Hematopoietic multipotent progenitor cell treated with erythropoietin and hydrocortisone succinate and interleukin-3 and kit ligand, for 15 days (in vitro differentiated cells): ENCODE measurements at regions not wholly inside any gene's neighbourhood (a gene's known extent, or its start where the extent isn't known, plus 50 kb on each side); places are given as distances from the start of the nearest gene placed in this dataset.
"Not testable (repeated sequence)": the region's sequence is repeated elsewhere in the genome, so short reads cannot be mapped to it uniquely, and the experiment has no call there.

ENCODE experiments used
- DNase-seq: peaks from one replicate; pipeline ENCODE4 v3.0.0-alpha.2; 2015; ENCODE audit warnings: low spot score

DNA sequence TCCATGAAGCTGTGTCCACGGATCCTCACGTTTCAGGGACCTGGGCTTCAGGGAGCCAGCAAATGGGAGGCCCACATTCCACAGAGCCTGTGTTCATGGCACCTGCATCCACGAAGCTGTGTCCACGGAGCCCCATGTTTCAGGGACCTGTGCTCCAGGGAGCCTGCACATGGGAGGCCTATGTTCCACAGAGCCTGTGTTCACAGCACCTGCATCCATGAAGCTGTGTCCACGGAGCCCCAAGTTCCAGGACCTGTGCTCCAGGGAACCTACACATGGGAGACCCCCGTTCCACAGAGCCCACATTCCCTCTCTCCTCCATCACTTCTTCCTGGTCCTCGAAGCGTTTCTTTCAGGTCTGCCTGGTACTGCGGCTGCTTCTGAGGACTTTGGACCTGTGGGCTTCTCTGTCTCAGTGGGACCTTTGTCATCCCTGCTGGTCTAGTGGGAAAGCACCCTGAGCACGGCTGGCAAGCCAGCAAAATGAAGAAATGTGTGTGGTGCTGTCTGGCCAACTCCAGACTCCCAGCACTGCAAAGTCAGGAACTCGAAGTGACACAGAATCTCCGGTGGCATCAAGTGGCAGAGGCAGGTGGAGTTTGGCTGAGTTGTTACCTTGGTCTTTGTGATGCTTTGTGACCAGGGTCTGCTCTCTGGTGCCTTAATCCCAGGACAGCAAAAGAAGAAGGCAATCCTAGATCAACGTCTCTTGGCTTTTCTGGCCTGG is 245.9 kb downstream of the DLL1 start:
- no peak for DNase-seq

DNA sequence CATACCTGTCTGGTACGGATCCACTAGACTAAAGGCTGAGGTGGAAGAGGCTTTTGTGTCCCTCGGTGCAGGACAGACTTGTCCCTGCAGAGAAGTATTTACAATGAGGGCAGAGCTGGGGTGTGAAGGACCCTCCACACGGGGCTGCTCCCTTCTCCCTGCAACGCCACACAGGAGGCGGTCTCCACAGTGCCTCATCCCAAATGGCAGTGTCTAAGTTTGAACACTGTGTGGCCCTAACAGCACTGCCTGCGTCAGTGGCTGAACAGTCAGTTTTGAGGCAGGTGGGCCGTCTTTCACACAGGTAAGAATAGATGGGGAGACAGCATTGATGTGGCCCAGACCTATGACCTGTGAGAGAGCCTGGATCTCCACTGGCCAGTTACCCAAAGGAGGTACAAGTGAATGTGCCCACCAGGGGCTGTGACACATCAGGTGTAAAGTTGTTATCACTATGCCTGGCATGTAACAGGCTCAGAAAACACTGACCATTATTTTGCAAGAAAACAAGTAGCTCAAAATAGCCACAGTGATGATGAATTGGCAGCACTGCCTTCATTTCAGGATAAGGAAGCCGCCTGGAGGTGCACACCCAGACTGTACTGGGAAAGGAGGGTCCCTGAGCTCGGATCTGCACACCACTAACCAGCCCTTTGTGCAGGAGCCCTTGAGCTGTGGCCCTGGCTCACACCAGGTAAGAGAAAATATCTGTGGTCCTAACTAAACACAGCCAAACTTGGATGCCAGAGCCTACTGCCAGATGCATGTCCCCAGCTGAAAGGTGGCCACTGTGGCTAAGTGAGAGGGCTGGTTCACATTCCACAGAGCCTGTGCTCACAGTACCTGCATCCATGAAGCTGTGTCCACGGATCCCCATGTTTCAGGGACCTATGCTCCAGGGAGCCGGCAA is 246.7 kb downstream of the DLL1 start:
- DNase-seq, result no peak

DNA sequence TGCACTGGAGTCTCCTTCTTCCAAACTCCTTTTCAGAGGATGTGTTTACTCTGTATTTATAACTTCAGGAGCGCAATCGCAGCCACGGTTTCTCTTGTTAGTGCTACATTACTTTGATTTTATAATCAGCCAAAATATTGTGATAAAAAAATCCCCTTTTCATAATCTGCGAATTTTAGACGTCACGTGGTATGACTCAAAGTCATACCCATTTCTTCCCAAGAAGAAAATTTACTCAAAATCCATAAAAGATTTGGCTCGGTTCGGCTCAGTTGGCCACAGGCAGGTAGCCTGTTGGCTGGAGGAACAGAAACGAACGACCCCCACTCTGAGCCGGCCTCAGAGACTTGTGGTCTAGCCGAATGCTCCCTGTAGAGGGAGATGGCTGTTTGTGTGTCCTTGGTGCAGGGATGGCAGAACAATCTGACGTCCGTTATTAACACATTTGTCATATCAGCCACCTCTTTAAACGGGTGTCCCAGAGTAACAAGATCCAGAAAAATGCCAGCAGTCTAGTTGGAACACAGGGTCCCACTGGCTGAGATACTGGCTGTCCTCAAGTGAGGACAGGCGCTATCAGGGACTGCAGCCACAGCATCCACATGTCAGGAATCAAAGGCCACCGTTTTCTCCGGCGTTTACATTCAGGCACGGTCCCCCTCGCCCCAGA is 247.6 kb downstream of the DLL1 start:
- DNase-seq, result no peak

DNA sequence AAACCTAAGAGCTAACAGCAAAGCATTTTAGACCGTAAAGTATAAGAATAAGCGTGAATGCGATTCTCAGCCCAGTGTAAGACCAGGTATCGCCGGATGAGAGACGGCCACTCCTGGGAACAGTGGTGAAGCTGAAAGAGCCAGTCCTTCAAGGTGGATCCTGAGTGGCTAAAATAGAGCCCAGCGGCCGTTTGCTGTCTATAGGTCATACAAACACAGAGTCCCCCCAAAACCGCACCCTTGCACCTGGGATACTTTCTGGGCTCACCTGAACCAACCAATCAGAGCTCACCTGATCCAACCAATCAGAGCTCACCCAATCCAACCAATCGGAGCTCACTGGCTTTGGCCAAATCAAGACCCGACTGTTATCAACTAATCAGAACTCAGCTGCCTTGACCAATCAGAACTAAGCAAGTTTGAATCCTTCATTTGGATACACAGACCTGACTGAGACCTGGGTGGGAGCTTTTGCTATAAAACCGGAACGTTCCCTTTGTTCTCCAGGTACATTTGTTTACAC is 248.2 kb downstream of the DLL1 start:
- no peak for DNase-seq

DNA sequence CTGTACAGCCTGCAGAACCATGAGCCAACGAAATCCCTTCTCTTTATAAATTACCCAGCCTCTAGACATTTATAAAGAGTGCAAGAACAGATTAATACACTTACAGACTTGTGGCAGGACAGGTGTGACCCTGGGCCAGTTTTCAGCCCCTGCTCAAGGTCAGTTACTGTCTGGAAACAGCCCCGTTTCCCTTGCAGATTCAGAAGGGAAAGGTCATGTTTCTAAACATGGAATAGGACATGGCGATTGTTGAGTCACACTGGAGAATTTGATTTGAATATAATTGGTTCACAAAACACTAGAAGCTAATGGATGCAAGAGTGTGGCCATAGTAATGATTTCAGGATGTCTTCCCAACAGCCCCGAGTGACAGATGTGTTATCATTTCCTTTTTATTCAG is 248.8 kb downstream of the DLL1 start:
- DNase-seq, result no peak

DNA sequence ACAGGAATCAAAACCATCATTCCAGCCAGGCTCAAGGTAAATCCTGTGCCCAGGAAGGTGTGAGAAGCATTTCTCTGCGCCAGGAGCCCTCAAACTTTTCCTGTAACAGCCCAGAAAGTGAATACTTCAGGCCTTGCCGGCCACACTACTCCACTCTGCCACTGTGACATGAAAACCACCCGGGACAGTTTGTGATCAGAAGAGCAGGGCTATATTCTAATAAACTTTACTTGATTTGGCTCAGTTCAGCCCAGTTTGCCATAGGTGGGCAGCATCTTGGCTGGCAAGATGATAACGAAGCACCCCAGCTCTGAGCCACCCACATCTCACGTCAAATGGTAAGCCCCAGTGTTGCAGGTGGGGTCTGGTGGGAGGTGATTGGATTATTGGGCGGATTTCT is 249.4 kb downstream of the DLL1 start:
- no peak for DNase-seq

DNA sequence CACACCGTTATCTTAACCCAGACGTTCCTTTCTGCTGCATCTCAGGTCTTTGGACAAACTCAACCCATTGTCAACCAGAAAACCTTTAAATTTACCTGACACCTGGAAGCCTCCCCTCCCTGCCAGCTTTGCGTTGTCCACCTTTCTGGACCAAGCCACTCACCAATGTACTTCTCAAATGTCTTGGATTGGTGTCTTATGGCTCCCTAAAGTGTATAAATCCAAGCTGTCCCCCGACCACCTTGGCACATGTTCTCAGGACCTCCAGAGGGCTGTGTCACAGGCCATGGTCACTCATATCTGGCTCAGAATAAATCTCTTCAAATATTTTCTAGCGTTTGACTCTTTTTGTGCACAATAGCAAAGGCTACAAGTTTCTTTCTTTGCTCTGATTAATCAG is 250.0 kb downstream of the DLL1 start:
- no peak for DNase-seq

DNA sequence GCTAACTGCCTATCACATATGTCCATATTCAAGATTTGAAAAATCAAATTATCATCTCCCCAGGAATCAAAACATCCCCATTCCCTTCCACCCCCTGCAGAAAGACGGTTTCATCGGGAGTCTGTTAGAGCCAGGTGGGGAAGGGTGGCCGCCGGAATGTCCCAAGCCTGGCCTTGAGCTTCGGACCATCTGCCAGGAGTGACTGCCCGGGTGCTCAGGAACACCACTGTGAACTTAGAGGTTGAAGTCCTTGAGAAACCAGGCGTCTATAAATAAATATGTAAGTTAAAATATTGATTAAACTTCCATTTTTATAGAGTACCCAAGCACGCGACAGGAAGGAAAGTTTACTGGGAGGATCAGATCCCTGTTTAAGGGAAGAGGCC is 250.8 kb downstream of the DLL1 start:
- DNase-seq, result no peak

DNA sequence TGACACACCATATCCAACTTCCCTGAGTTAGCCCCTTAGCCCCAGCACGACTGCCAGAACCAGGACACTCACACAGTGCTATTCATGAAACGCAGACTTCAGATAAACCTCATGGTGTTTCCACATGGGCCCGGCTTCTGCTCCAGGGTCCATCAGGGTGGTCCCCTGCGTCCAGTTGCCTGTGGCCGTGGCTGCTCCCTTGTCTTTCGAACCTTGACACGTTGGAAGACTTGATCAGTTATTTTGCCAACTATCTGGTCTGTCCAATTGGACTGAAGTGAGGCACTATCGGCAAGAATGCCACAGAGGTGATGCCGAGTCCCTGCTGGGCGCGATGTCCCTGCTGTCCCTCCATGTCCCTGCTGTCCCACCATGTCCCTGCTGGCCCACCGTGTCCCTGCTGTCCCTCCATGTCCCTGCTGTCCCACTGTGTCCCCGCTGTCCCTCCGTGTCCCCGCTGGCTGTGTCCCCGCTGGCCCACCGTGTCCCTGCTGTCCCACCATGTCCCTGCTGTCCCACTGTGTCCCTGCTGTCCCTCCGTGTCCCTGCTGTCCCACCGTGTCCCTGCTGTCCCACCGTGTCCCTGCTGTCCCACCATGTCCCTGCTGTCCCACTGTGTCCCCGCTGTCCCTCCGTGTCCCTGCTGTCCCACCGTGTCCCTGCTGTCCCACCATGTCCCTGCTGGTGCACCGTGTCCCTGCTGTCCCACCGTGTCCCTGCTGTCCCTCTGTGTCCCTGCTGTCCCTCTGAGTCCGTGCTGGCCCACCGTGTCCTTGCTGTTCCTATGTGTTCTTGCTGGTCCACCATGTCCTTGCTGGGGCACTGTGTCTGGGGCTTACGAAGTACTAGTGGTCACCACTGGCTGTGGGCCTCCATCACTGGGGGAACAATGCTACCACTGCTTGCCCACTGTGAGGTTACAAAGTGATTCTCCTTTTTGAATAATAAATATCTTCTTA is 251.4 kb downstream of the DLL1 start:
- no peak for DNase-seq

DNA sequence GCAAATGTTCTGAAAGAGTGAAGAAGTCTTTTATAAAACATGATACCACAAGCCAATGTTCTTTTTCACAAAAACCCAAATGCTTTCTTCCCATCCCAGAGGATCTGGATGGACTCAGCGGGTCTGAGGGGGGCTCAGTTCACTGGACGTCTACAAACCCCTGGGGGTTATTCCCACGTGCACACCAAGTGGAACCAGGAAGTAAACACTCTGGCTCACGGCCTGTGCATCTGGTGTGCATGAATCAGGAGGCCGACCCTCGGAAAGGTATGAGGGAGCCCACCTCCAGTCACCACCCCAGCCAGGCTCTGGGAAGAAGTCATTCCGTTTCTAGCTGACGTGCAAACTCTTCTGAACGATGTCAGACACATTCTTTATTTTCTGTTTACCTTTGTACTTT is 252.2 kb downstream of the DLL1 start:
- no peak for DNase-seq

DNA sequence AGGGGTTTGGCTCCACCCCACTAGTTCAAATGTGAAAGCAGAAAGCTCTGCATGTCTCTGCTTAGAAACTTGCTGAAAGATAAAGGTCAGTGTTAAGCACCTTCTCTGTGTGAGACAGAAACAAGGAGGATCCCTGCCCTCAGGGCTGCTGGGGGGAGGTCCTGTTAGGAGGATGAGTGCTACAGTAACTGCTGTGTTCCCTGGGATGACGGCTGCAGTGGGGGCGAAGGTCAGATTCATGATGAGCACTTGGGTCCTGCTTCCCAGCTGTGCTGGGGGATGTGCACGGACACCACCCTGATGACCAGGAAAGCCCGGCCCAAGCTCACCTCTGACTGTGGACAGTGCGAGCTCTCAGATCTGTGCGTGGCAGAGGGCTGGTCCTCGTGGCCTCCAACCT is 252.6 kb downstream of the DLL1 start:
- no peak for DNase-seq

DNA sequence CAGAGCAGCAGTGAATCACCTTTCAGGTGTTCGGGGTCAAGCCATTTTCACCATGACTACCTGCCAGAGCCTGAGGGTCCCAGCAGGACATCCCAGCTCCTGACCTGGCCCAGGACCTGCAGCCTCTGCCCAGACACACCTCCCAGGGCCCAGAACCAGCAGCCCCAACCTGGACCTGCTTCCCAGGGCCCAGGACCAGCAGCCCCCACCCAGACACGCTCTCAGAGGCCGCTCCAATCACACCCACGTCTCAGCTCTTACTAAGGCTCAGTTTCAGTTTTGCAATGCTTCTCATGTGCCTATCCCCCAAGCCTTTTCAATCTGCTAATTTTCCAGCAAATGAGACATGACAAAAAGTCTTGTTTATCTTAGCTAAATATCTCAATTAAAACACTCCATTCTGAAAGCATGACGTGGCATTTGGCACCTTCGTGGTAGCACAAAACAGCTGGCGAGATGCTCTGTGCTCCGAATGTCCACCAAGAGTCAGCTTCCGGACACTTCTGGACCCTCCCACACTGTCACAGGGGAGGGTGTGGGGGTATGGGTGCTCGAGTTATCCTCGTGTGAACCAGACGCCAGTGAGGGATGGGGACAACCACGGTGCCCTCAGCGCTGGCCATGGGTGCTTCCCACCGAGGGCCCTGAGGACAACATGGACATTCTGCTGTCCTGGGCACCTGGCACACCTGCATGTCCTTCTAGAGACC is 253.2 kb downstream of the DLL1 start:
- no peak for DNase-seq

DNA sequence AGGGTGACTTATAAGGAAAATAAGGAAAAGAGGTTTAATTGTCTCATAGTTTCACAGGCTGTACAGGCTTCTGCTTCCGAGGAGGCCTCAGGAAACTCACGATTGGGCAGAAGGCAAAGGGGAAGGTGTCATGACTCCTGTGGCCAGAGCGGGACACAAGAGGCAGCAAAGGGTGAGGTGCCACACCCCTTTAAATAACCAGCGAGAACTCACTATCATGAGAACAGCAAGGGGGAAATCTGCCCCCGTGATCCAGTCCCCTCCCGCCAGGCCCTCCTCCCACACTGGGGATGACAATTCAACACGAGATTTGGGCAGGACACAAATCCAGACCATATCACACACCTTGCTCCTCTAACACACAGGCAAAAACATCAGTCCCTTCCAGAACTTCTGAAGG is 254.0 kb downstream of the DLL1 start:
- DNase-seq, result no peak

DNA sequence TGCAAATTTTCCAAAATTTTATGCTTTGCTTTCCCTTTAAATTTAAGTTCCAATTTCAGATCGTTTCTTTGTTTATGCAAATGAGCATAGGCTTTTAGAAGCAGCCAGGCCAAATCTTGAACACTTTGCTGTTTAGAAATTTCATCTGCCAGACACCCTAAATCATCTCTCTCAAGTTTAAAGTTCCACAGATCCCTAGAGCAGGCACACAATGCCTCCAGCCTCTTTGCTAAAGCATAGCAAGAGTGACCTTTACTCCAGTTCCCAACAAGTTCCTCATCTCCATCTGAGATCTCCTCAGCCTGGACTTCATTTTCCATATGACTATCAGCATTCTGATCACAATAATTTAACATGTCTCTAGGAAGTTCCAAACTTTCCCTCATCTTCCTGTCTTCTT is 254.5 kb downstream of the DLL1 start:
- DNase-seq, result not testable (repeated sequence)

DNA sequence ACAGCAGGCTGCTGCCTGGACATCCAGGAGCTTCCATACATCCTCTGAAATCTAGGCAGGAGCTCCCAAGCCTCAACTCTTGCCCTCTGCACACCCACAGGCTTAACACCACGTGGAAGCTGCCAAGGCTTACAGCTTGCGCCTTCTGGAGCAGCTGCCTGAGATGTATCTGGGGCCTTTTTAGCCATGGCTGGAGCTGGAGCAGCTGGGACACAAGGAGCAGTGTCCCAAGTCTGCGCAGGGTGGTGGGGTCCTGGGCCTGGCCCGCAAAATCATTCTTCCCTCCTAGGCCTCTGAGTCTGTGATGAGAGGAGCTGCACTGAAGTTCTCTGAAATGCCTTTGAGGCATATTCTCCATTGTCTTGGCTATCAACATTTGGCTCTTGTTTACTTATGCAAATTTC is 255.0 kb downstream of the DLL1 start:
- DNase-seq, result no peak

DNA sequence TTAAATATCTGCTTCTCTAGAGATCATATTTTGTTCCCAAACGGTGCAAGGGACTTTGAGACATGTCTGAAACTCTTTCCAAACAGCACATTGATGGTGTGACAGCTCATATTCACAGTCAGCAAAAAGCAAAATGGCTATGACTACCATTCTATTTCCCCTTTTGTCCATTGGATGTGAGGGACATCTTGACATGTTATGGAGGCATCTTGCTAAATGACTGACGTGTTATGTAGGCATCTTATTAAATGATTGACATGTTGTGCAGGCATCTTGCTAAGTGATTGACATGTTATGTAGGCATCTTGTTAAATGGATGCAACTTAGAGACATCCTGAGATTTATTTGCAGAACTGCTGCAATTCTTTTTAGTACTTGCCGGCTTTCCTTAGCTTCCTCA is 255.8 kb downstream of the DLL1 start:
- DNase-seq, result no peak

DNA sequence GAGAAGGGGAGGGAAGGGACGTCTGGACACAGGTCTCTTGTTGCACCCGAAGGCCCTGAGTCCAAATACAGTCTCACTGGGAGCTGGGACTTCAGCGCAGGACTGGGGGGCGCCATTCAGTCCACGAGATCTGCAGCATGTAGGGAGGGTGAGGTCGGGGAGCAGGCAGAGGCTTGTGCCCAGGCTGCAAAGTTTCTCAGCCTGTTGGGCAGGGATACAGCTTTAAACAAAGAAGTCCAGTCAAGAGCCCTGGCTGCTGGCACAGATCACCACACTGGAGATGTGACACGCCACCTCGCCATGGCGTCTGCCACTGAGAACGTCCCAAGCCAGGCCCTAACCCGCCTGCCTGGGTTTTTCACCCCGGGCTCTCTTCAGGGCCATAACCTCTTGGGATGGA is 256.6 kb downstream of the DLL1 start:
- no peak for DNase-seq

DNA sequence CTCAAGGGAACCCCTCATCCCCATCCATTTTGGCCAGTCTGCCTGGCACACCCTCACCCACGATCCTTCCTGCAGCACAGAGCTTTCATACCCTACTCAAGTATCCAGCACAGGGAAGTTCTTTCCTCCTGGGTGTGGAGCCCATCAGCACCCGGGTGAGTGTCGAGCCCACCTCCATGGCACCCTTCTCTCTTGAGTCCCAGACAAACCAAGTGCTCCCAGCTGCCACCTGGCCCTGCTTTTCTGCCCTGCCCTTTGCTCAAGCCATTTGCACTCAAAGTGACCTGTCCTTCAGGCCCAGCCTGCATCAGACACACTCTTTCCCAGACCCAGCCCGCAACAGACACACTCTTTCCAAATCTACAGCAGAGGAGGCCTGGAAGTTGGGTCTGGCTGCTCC is 257.2 kb downstream of the DLL1 start:
- DNase-seq, result no peak

DNA sequence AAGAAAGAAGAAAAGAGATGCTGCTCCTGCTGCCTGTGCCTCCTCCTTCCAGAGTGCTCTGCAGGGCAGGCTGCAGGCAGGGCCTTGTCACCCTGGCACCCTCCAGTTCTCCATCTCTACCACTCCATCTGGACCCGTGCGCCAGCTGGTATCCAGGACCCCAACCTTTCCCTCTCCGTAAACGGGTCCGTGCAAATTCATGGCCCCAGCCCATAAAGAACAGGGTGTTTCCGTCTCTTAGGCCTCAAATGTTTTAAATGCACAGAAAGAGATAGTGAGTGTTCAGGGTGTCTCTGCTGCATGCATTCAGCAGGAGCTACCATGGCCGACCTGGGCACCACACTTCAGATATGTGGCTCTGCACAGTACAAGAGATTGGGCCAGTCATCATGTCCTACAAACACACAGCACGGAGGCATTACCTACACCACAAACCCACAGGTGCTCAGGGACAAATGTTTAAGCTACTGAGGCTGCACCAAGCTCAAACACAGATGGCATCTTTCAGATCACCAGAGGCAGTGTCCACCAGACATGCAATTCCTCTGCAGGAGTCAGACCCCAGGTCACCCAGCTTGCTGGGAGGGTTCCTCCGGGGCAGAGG is 258.1 kb downstream of the DLL1 start:
- DNase-seq, result no peak

DNA sequence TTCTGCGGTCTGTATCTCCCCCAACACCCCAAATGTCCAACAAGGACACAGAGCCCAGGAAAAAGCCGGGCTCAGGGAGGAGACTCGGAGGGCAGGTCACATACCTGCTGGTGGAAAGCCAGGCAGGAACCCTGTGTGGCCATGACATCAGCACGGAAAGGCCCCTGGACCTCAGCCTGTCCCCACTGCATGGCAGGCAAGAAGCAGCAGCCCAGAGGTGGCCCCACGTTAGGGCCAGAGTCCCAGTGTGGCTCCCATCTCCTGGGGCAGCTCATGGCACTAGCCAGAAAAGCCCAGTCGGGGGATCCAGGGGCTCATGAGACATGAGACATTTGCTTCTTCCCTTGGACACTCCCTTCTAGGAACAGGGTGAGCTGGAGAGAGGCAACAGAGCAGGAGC is 258.7 kb downstream of the DLL1 start:
- no peak for DNase-seq
